ENCODE measurements at regions not wholly inside any gene's neighbourhood (a gene's known extent, or its start where the extent isn't known, plus 50 kb on each side); places are given as distances from the start of the nearest gene placed in this dataset.

DNA sequence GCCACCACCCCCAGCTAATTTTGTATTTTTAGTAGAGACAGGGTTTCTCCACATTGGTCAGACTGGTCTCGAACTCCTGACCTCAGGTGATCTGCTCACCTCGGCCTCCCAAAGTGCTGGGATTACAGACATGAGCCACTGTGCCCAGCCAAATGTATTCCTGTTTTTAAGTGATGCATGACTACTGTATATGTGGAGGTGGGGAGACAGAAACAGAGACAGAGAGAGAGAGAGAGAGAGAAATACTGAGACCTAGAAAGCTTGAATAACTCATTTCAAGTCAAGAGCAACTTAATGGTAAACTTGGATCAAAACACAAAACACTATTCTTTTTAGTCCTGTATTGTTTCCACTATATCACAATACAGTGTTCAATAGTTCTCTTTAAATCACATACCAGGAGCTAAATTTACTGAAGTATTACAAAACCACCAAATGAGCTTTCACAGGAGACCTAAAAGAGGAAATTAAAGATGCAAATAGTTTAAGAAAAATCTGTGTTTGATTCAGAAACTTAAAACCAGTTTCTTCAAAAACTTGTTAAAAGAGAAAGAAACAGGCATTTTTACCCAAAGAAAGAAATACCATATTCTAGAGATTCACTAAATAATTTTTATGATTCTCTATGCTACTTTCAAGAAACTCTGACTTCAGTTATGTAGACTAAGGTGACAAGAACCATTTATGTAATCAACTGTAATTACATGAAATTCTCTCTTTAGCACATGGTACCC lies 188.7 kb downstream of the ETS1 start:
- ATAC-seq (ENCODE audit: low FRiP score) = no peak
- TF ChIP-seq, protein P1, sequence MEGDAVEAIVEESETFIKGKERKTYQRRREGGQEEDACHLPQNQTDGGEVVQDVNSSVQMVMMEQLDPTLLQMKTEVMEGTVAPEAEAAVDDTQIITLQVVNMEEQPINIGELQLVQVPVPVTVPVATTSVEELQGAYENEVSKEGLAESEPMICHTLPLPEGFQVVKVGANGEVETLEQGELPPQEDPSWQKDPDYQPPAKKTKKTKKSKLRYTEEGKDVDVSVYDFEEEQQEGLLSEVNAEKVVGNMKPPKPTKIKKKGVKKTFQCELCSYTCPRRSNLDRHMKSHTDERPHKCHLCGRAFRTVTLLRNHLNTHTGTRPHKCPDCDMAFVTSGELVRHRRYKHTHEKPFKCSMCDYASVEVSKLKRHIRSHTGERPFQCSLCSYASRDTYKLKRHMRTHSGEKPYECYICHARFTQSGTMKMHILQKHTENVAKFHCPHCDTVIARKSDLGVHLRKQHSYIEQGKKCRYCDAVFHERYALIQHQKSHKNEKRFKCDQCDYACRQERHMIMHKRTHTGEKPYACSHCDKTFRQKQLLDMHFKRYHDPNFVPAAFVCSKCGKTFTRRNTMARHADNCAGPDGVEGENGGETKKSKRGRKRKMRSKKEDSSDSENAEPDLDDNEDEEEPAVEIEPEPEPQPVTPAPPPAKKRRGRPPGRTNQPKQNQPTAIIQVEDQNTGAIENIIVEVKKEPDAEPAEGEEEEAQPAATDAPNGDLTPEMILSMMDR (IDR thresholded peaks at IDR 0.05) = no peak
- no peak for DNase-seq (ENCODE audit: low spot score)

DNA sequence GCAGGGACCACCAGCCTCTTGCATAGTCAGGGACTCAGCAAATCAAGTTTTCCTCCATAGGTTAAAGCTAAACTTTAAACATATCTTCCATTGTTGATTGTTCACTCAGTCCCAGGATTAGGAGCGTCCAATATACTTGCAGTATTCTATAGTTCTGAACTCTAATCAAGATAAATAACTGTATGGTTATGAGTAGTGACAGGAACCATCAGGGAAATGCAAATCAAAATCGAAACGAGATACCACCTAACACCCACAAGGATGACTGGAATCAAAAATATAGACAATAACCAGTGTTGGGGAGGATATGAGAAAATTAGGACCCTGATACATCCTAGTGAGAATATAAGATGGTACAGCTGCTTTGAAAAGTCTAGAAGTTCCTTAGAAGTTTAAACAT lies 190.0 kb downstream of the ETS1 start:
- DNase-seq (ENCODE audit: low spot score) (no peak), ATAC-seq (ENCODE audit: low FRiP score) (no peak)
- TF ChIP-seq, protein P1 (IDR thresholded peaks at IDR 0.05) = no peak

DNA sequence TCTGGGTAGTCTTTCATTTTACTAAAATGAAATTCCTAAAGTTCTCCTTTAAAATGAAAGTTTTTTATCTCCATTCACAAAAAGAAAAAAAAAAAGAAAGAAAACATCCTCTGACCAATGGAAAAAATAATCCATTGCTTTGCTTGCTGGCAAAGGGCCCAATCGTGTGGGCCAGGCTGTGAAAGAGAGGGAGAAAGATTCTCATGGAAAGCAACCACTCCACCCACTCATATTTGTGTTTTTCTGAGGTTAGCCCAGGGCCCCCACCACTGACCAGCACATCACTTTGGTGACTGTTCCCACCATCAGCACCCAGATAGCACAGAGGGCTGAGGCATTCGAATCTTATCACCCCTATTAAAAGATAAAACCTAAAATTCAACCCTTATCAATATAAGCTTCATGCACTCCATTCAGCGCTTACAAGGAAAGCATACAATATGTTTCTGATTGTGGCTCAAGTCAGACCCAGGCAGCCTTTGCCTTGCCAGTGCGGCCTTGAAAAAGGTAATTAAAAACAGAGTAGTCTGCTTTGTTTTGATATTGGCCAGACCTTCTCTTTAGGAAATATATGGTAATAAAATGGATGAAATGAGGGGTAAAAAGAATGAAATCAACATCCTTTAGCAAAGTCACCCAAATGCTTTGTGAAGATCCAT lies 192.8 kb downstream of the ETS1 start:
- TF ChIP-seq, protein P1 (IDR thresholded peaks at IDR 0.05) = no peak
- DNase-seq (ENCODE audit: low spot score) (no peak), ATAC-seq (ENCODE audit: low FRiP score) (no peak)

DNA sequence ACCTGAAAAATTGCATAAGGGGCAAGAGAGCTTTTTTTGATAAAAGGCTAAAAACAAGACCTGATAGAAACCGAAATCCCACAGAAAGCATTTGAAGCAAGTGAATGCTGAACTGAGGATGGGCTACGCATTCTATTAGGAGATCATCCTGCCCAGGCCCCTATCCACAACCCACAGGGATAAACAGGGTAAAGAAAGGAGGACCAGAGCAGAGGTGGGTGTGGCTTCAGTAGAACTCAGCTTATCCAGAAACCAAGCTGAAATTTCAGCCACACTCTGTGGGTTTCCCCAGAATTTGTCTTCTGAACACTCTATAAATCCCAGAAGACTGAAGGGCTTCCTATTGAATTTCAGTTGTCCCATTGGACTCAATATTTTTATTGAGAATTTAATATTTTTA lies 195.1 kb downstream of the ETS1 start:
- TF ChIP-seq, protein P1 (IDR thresholded peaks at IDR 0.05) = no peak
- DNase-seq (ENCODE audit: low spot score) (no peak), ATAC-seq (ENCODE audit: low FRiP score) (no peak)

DNA sequence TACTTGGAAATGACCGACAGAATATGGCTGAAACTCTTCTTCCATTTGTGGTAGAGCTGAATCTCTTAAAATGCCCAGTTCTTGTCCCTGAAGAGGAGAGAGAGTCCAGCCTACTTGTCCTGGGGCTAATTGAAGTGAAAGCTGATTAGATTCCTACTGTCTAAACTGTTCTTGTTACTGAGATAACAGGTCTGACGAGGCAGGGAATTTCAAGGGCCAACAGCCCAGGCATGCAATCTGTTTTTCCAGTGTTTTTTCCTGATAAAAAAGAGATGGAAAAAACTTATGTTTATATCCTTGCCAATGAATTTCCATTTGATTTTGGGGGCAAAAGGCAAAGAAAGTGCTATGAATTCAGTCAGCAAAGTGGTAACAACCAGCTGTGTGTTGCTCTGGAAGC lies 195.5 kb downstream of the ETS1 start:
- TF ChIP-seq, protein P1 (IDR thresholded peaks at IDR 0.05) = no peak
- DNase-seq (ENCODE audit: low spot score) (no peak), ATAC-seq (ENCODE audit: low FRiP score) (no peak)

DNA sequence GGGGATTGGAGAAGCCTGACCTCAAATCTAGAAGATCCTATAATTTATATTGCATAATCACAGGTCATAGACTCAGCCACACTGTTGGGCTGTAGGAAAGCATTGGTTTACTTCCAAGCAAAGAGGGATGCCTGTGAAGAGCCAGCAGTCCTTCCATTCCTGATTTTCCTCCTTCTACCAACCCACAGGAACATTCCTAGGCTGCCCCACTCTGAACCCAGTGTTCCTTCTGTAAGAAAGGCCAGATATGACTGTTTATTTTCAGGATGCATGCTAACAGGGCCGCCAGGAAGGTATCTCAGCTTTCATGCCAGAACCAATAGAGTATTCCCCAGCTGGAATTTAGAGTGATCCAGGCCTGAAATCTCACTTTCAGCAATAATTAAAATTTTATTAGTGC lies 197.1 kb downstream of the ETS1 start:
- TF ChIP-seq, protein P1 (IDR thresholded peaks at IDR 0.05) = no peak
- DNase-seq (ENCODE audit: low spot score) (no peak), ATAC-seq (ENCODE audit: low FRiP score) (no peak)

DNA sequence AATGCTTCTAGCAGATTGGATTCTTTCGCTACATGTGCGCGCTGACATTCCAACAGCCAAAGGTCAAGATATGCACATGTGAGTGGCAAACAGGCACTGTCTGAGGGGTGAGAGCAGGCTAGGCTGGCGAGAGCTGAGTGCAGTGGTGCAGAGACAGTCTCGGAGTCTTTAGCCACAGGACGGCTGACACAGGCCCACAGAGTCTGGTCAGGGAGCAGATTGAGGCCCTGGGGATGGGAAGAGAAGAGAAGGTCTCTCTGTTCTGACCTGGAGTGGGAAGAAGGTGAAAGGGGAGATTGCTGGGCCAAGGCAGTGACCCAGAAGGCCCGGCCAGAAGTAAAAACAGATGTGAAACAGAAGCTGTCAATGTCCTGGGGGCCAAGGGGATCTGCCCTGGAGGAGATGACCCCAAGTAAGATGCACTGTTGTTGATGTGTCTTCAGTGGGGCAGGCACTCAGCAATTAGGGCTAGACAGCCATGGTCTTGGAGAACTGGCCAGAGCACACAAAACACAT lies 197.8 kb downstream of the ETS1 start:
- DNase-seq (ENCODE audit: low spot score) (no peak), ATAC-seq (ENCODE audit: low FRiP score) (no peak)
- TF ChIP-seq, protein P1 (IDR thresholded peaks at IDR 0.05) = no peak

All from omental fat pad (tissue), 3 donors.